OCI-LY1 (cell line): ENCODE measurements at regions not wholly inside any gene's neighbourhood (a gene's known extent, or its start where the extent isn't known, plus 50 kb on each side); places are given as distances from the start of the nearest gene placed in this dataset.

Source experiments
- EZH2 ChIP-seq: fragments of 200-600 bp; sonication (generic), shearing (Covaris generic); IDR thresholded peaks from 2 replicates; pipeline ENCODE4 v1.8.0; 2017; ENCODE audit warnings: borderline replicate concordance, mixed run types, mild to moderate bottlenecking, antibody characterized with exemption, low read length, moderate library complexity, mixed read lengths
- TF ChIP-seq, protein P1 (sequence below): fragments of 200-600 bp; sonication (generic), shearing (Covaris generic); IDR thresholded peaks from 2 replicates; pipeline ENCODE4 v1.5.1; 2017; ENCODE audit warnings: mild to moderate bottlenecking, antibody characterized with exemption, low read length, moderate library complexity, mixed read lengths

DNA sequence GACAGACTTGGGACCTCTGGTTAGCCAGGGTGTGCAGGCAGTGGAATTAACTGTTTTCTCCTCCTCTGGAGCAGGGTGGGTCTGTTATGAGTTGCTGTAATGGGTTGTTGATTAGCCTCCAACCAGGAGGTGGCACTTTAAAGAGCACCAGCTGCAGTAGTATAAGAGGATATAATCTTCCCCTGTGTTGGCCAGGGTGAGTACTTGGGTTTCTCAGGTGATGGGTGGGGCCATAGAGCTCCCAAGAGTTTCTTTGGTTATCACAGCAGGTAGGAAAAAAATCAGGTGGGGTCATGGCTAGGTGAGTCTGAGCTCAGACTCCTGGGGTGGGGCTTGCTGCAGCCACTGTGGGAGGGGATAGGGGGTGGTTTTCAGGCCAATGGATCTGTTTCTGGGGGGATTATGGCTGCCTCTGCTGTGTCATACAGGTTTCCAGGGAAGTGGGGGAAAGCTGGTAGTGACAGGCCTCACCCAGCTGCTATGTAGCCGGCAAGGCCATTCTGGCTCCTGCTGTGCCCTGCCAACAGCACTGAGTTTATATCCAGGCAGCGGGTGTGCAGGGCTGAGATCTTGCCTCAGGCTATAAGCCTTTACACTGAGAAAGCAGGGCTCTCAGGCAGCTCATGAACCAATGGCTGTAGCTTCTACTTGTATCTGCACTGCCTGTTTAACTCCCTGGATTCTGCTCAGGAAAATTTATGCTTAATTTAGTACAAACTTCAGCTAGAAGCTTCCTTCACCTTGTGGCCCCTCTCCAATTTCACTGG is 70.1 kb downstream of the CCNG2 start:
- TF ChIP-seq, protein P1, sequence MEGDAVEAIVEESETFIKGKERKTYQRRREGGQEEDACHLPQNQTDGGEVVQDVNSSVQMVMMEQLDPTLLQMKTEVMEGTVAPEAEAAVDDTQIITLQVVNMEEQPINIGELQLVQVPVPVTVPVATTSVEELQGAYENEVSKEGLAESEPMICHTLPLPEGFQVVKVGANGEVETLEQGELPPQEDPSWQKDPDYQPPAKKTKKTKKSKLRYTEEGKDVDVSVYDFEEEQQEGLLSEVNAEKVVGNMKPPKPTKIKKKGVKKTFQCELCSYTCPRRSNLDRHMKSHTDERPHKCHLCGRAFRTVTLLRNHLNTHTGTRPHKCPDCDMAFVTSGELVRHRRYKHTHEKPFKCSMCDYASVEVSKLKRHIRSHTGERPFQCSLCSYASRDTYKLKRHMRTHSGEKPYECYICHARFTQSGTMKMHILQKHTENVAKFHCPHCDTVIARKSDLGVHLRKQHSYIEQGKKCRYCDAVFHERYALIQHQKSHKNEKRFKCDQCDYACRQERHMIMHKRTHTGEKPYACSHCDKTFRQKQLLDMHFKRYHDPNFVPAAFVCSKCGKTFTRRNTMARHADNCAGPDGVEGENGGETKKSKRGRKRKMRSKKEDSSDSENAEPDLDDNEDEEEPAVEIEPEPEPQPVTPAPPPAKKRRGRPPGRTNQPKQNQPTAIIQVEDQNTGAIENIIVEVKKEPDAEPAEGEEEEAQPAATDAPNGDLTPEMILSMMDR, result no peak
- TF ChIP-seq EZH2, result no peak
